ENCODE measurements at regions not wholly inside any gene's neighbourhood (a gene's known extent, or its start where the extent isn't known, plus 50 kb on each side); places are given as distances from the start of the nearest gene placed in this dataset.

- DNase-seq = no peak
Measured at GRCh38 chr18:60664736-60665135, 292.2 kb upstream of the MC4R start.

GRCh38 chr18:60667016-60667415 lies 294.4 kb upstream of the MC4R start:
- no peak for DNase-seq

- DNase-seq = no peak
Measured at GRCh38 chr18:60668583-60668982, 296.0 kb upstream of the MC4R start.

GRCh38 chr18:60669938-60670337 lies 297.4 kb upstream of the MC4R start:
- DNase-seq = no peak

DNA sequence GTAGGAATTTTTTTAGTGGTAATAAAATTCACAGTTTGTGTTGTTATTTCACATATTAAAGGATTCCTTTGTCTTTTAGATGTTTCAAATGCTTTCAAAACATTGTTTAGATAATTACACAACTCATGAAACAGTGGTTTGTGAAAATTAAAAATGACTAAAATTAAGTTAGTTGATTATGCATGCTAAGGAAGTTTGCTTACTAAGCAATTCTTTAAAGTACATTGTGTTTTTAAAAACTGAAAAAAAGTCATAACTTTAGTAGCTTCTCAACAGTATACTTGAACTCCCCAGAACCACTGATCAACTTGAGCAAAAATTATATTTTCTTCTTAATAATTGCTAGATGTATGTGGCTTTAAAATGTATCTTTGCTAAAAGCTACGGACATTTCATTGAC lies 298.4 kb upstream of the MC4R start:
- DNase-seq = no peak

DNA sequence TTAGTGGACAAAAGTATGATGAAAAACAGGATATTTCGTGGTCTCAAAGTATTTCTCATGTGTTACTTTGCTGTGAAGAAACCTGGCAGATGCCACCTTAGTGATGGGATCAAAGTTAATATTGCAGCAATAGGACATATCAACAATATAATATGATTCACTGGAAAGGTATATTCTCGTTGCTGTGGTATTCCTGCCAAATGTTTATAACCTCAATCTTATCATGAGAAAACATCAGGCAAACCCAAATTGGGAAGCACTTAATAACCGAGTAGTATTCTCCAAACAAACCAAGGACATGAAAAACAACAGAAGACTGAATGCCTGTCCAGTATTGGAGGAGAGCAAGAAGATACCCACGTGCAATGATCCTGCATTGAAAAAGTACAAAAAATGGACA lies 302.6 kb upstream of the MC4R start:
- DNase-seq = no peak

DNA sequence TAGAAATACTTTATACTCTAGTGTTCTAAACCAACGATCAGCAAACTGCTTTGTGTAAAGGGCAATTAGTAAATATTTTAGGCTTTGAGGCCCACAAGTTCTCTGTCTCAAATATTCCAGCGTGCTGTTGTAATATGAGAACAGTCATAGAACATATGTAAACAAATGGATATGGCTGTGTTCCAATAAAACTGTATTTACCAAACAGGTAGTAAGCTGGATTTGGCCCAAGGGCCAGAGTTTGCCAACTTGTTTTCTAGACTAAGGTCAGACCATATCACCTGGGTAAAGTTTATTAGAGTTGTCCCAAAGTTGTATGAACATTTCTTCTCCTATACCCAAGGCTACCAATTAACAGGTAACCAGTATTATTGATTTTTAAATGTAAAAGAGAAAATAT lies 303.2 kb upstream of the MC4R start:
- DNase-seq = no peak

GRCh38 chr18:60676815-60677214 lies 304.2 kb upstream of the MC4R start:
- no peak for DNase-seq

GRCh38 chr18:60684843-60685513 lies 312.4 kb upstream of the MC4R start:
- DNase-seq = no peak

GRCh38 chr18:60686142-60686541 lies 313.6 kb upstream of the MC4R start:
- no peak for DNase-seq

DNA sequence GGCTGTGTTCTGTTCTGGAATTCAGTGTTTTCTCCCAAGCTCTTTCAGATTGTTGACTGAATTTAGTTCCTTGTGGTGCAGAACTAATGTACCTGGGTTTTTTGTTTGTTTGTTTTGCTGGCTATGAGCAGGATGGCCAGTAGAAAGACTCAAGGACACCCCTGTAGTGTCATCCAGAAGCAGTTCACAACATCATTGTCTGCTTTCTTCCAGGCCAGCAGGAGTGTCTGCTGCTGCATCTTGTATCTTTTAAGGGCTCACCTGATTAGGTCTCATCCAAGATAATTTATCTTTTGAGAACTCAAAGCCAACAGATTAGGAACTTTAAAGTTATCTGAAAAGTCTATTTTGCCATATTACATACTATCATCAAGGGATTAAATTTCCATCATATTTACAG lies 318.5 kb upstream of the MC4R start:
- no peak for DNase-seq

- DNase-seq = no peak
Measured at GRCh38 chr18:60693426-60693825, 320.9 kb upstream of the MC4R start.

DNA sequence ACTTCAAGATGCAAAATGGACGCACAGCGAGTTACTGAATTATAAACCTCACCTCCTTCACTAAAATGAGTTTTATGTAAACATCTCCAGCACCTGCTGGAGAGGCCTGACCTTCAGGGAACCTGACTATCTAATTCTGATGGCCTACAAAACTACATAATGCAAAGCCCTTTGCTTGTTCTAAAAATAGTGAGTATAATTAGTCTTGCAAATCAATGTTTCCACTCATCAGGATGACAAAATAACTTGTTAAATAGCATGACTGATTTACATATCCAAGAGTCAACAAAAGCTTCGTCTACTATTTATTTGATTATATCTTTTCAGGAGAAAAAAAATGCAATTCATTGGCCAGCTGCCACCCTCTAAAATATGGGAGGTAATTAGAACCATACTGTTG lies 326.3 kb upstream of the MC4R start:
- no peak for DNase-seq

- no peak for DNase-seq
Measured at GRCh38 chr18:60722742-60723141, 350.2 kb upstream of the MC4R start.

GRCh38 chr18:60732143-60732542 lies 359.6 kb upstream of the MC4R start:
- DNase-seq = no peak

DNA sequence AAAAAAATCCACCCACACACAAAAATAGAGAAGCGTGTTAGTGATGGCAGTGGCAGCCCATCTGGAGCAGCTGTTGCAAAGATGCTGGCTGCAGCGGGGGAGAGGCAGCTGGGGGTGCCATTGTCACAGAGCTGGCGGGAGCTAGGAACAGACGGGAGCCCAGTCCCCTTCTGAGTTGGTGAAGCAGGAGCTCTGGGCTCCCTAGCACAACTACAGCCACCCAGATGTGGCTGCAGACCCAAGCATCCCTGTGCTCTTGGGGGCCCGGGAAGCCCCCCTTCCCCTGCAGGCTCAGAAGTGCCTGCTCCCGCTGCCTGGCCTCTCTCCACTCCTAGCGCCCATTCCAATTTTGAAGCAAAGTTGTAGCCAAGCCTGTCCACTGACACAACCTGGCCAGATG lies 366.6 kb upstream of the MC4R start:
- no peak for DNase-seq

GRCh38 chr18:60740313-60740712 lies 367.7 kb upstream of the MC4R start:
- no peak for DNase-seq

DNA sequence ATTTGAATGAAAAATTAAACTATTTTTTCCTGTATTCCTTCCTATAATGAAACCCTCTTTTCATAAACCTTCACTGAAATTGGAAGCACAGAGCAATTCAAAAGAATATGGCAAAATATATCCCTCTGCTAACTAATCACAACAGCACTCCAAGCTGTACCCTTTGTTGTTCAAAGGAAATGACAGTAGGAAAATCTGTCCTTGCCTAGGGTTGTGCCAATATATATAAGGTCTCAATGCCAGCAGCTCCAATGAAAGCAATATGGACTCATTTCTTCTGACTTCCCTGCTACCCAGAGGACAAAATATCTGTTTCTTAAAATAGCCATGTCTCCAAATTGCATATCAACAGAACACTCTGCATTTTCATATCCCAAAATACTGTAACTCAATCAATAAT lies 373.9 kb upstream of the MC4R start:
- no peak for DNase-seq

DNA sequence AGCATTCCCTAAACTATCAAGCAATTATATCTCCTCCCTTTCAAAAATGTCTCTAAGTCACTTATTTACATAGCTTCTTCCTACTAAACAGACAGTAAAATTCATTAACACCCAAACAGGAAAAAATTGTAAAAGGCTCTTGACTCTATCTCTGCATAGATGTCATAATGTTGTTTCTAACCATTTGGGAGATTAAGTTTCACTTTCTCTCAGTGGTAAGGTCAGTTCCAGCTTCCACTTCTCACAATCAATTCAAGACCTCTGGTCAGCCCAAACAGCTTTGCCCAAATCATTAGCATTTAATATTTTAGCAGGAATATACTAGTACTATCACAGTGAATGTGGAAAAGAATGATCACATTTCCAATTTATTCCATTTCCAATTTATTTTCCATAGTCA lies 374.3 kb upstream of the MC4R start:
- no peak for DNase-seq

- DNase-seq = no peak
Measured at GRCh38 chr18:60753753-60754152, 381.2 kb upstream of the MC4R start.

DNA sequence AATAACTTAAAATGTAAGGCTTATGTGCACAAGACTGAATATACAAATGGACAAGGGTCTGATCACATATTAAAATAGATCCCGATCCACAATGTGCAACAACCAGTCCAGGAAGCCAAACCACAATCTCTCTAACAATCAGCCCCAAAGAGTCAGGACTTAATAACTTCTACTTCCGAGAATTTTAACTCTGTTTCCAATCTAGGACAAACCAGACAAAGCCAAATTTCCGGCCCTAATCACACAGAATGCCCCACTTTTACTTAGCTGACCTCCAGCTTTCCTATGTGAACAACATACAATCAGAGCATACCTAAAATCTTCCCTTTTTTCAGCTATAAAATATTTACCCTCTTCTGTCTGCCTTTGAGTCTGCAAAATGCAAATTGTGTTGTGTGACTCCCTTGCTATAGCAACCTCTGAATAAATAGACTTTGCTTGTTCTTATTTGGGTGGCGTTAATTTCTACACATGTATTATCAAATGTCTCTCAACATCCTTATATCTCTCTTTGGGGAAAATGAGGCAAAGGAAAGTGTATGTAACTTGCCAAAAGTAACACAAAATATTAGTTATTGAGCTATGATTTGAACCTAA lies 381.9 kb upstream of the MC4R start:
- DNase-seq = no peak

- no peak for DNase-seq
Measured at GRCh38 chr18:60755134-60755533, 382.6 kb upstream of the MC4R start.

DNA sequence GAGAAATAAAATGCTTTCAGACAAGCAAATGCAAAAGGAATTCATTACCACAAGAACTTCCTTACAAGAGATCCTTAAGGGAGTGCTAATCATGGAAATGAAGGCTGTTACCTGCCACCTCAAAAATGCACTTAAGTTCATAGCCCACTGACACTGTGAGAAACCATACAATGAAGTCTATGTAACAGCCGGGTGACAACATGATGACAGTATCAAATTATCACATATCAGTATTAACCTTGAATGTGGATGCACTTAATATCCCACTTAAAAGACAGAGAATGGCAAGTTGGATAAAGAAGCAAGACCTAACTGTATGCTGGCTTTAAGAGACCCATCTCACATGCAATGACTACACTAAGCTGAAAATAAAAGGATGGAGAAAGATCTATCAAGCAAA lies 403.4 kb upstream of the MC4R start:
- no peak for DNase-seq

- no peak for DNase-seq
Measured at GRCh38 chr18:60784161-60784560, 411.6 kb upstream of the MC4R start.

GRCh38 chr18:60794802-60795201 lies 422.2 kb upstream of the MC4R start:
- no peak for DNase-seq

Measured in bone marrow (tissue), 2 donors.